NOMO-1 treated with DMSO at 0.1 percent for 48 hours (cell line): ENCODE measurements at regions not wholly inside any gene's neighbourhood (a gene's known extent, or its start where the extent isn't known, plus 50 kb on each side); places are given as distances from the start of the nearest gene placed in this dataset.

Experiments
- DNase-seq: peaks from one replicate; lab custom pipeline; 2025; ENCODE audit not compliant: unreplicated experiment; lab: John Stamatoyannopoulos, UW

- no peak for DNase-seq
Measured at GRCh38 chr7:49344556-49344955, 420.2 kb downstream of the CDC14C start.

- no peak for DNase-seq
Measured at GRCh38 chr7:49346195-49346899, 422.0 kb downstream of the CDC14C start.

- DNase-seq = no peak
Measured at GRCh38 chr7:49367072-49367471, 406.4 kb upstream of the VWC2 start.

GRCh38 chr7:49371771-49372170 is 401.7 kb upstream of the VWC2 start:
- DNase-seq = no peak

- DNase-seq = no peak
Measured at GRCh38 chr7:49376817-49377375, 396.5 kb upstream of the VWC2 start.

- no peak for DNase-seq
Measured at GRCh38 chr7:49386792-49387191, 386.6 kb upstream of the VWC2 start.

- DNase-seq = peak; percentile 55
Measured at GRCh38 chr7:49389871-49390479, 383.5 kb upstream of the VWC2 start.

GRCh38 chr7:49396229-49396628 is 377.2 kb upstream of the VWC2 start:
- DNase-seq = no peak

- DNase-seq = peak; percentile 74
Measured at GRCh38 chr7:49397750-49398149, 375.7 kb upstream of the VWC2 start.

GRCh38 chr7:49398236-49398635 is 375.2 kb upstream of the VWC2 start:
- DNase-seq = no peak

GRCh38 chr7:49398746-49399145 is 374.7 kb upstream of the VWC2 start:
- DNase-seq = no peak

- DNase-seq = no peak
Measured at GRCh38 chr7:49400891-49401550, 372.4 kb upstream of the VWC2 start.

- DNase-seq = no peak
Measured at GRCh38 chr7:49403844-49404243, 369.6 kb upstream of the VWC2 start.

- no peak for DNase-seq
Measured at GRCh38 chr7:49407205-49407604, 366.2 kb upstream of the VWC2 start.

GRCh38 chr7:49417034-49417433 is 356.4 kb upstream of the VWC2 start:
- DNase-seq = no peak

GRCh38 chr7:49418963-49419362 is 354.5 kb upstream of the VWC2 start:
- no peak for DNase-seq

- no peak for DNase-seq
Measured at GRCh38 chr7:49422564-49422963, 350.9 kb upstream of the VWC2 start.

- no peak for DNase-seq
Measured at GRCh38 chr7:49424109-49424508, 349.3 kb upstream of the VWC2 start.

GRCh38 chr7:49425277-49425818 is 348.1 kb upstream of the VWC2 start:
- no peak for DNase-seq

- DNase-seq = no peak
Measured at GRCh38 chr7:49432254-49432653, 341.2 kb upstream of the VWC2 start.

- DNase-seq = peak; percentile 86
Measured at GRCh38 chr7:49433794-49434193, 339.6 kb upstream of the VWC2 start.

- DNase-seq = no peak
Measured at GRCh38 chr7:49434846-49435245, 338.6 kb upstream of the VWC2 start.
